Stimulated activated naive B cell treated with anti-CD40 and anti-IgM and Interleukin-4, amounts not matched to agents 10 μg/mL and 1 μg/mL and 100 μg/mL, for 72 hours (primary cell): ENCODE measurements at regions not wholly inside any gene's neighbourhood (a gene's known extent, or its start where the extent isn't known, plus 50 kb on each side); places are given as distances from the start of the nearest gene placed in this dataset.
"Not testable (repeated sequence)": the region's sequence is repeated elsewhere in the genome, so short reads cannot be mapped to it uniquely, and the experiment has no call there.

ENCODE experiments used
- ATAC-seq, 2 donors: fragments of 150-1000 bp; cut with Tn5 transposase; replicated peaks; 2 replicates each; pipeline ENCODE4 v1.10.0; 2021; ENCODE audit warnings: moderate library complexity in 1 of 2
- DNase-seq: peaks from one replicate; pipeline ENCODE4 v3.0.0; 2021
- H3K27ac Mint-ChIP-seq: one replicate; pipeline ENCODE4 v1.8.0; 2022; ENCODE audit warnings: mild to moderate bottlenecking, mixed read lengths
- H3K27me3 Mint-ChIP-seq, 2 donors: one replicate each; pipeline ENCODE4 v1.8.0; 2022; ENCODE audit warnings: mixed read lengths in 2 of 2
- H3K36me3 Mint-ChIP-seq, 2 donors: one replicate each; pipeline ENCODE4 v1.8.0; 2022; ENCODE audit warnings: mixed read lengths in 2 of 2, mild to moderate bottlenecking in 1 of 2
- H3K4me1 Mint-ChIP-seq, 2 donors: one replicate each; pipeline ENCODE4 v1.8.0; 2022; ENCODE audit warnings: mixed read lengths in 2 of 2, mild to moderate bottlenecking in 1 of 2
- H3K4me3 Mint-ChIP-seq, 2 donors: one replicate each; pipeline ENCODE4 v1.8.0; 2022; ENCODE audit warnings: mild to moderate bottlenecking in 2 of 2, mixed read lengths in 2 of 2, moderate library complexity in 1 of 2
- H3K9me3 Mint-ChIP-seq, 2 donors: one replicate each; pipeline ENCODE4 v1.8.0; 2022; ENCODE audit warnings: mixed read lengths in 2 of 2, mild to moderate bottlenecking in 1 of 2

DNA sequence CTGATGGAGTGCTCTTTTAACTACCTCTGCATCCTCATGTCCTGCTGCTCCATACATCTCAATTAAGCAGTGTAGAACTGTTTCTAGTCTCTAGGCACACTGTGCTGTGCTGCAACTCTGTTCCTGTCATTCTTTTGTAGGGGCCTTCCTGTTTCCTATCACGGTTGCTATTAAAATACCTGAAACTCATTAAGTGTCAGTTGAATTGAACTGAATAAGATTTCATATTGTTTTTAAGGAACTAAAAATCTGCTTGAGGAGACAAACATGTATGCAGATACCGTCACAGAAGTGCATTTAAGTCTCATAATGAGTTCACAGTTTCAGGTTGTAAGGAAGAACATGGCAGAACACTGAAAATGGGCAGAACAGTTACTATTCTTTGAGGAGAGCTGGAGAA is 170.1 kb downstream of the LARP7 start:
- peak; percentile 19 to 50 for ATAC-seq

DNA sequence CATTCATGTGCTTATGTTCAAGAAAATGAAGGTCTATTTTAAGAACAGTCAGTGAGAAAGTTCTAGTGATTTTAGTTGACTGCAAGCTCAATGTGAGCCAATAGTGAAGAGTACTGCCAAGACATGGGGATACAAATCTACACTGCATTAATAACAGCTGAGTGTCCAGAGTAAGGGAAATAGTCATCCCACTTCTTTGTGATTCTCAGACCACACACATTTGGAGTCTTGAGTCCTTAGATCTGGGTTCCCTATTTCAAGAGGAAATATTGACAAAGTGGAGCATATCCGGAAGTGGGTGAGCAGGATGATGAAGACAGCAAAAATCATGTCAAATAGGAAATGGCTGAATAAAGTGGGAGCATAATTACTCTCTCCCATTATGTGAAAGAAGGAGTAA is 171.1 kb downstream of the LARP7 start:
- ATAC-seq (no peak), DNase-seq (no peak)
- no peaks in the 10 kb centered on the region for H3K4me1 Mint-ChIP-seq
- no peaks in the 10 kb centered on the region for H3K9me3 Mint-ChIP-seq
- peaks cover 0 to 8% of the 10 kb centered on the region in 2 donors for H3K27me3 Mint-ChIP-seq
- no peak overlapping the region for H3K27ac Mint-ChIP-seq
- no peaks in the 10 kb centered on the region for H3K36me3 Mint-ChIP-seq
- H3K4me3 Mint-ChIP-seq: no peak overlapping the region

More for the DNA sequence above, 170.1 kb downstream of the LARP7 start:
- DNase-seq: no peak
- Mint-ChIP-seq H3K27ac (no peak overlapping the region), H3K4me3 (no peak overlapping the region), H3K4me1 (no peaks in the 10 kb centered on the region), H3K27me3 (peaks cover under 1 to 8% of the 10 kb centered on the region in 2 donors), H3K36me3 (no peaks in the 10 kb centered on the region), H3K9me3 (no peaks in the 10 kb centered on the region)

- H3K27me3 Mint-ChIP-seq: peaks cover 9 to 12% of the 10 kb centered on the region in 2 donors
- H3K9me3 Mint-ChIP-seq: no peaks in the 10 kb centered on the region
- ATAC-seq (peak; percentile 50 to 58), DNase-seq (peak; percentile 1)
- peaks cover 8 to 12% of the 10 kb centered on the region in 2 donors for H3K4me1 Mint-ChIP-seq
- H3K4me3 Mint-ChIP-seq: no peak overlapping the region
- H3K36me3 Mint-ChIP-seq: no peaks in the 10 kb centered on the region
- H3K27ac Mint-ChIP-seq: no peak overlapping the region
Observed at GRCh38 chr4:112813790-112814189, 176.8 kb downstream of the LARP7 start.

DNA sequence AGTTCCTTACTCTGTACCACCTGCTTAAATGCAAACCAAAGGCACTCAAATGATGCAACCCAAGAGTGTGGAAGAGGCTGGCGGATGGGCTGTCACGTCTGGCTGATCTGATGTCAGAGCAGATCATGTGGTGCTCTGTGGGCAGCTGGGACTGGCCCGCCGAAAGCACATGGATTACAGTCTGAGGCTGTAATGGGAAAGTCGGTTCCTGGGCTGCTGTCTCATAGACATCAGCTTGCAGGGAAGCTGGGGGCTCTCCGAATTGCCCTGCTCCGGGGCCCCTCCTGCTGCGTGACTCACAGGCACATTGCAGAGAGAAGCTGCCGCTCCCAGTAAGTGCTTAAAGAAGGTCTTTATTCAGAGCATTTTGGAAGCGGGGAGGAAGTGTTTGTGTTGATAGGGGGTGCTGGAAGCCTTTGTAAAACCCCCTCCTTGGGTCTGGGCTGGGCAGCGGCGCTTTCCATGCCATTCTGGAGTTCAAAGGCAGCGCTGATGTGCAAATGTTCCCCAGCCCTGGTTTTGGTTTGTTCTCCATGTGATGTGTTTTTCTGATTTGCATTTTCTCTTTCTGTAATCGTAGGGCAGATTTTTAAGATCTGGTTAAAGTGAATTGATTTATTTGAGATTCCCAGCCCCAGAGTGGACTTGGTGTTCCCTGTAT is 181.1 kb downstream of the LARP7 start:
- Mint-ChIP-seq H3K4me3 (peak overlapping the region; percentile 86), H3K4me1 (peaks cover 8 to 16% of the 10 kb centered on the region in 2 donors), H3K27ac (peak overlapping the region; percentile 87), H3K36me3 (no peaks in the 10 kb centered on the region), H3K9me3 (no peaks in the 10 kb centered on the region), H3K27me3 (peaks cover 19 to 25% of the 10 kb centered on the region in 2 donors)
- peak; percentile 43 for DNase-seq
- ATAC-seq: peak; percentile 93 to 95

GRCh38 chr4:112818594-112818965 is 181.6 kb downstream of the LARP7 start:
- peak overlapping the region; percentile 86 for H3K4me3 Mint-ChIP-seq
- no peak for DNase-seq
- peak; percentile 24 to 33 for ATAC-seq
- no peaks in the 10 kb centered on the region for H3K36me3 Mint-ChIP-seq
- H3K27ac Mint-ChIP-seq: peak overlapping the region; percentile 87
- peaks cover 19 to 25% of the 10 kb centered on the region in 2 donors for H3K27me3 Mint-ChIP-seq
- H3K9me3 Mint-ChIP-seq: no peaks in the 10 kb centered on the region
- peaks cover 8 to 16% of the 10 kb centered on the region in 2 donors for H3K4me1 Mint-ChIP-seq

DNA sequence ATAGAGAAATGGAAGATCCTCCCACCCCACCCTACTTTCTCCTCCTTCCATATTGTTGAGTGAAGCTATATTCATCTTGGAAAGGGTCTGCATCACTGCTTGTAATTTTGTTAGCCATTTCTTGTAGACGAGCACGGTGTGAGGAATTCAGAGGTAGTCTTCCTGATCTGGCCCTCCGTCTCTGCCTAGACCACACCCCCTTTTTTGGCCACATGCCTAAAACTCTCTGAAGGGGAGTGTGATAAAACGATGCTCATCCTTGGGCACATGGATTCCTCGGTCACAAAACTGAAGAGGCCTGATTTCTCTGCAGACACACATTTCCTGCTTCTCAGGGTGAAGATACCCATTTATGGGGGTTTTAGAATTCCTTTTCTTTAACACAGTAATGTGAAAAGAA is 182.8 kb downstream of the LARP7 start:
- ATAC-seq: no peak
- Mint-ChIP-seq H3K27me3 (peaks cover 19 to 25% of the 10 kb centered on the region in 2 donors), H3K4me1 (peaks cover 8 to 16% of the 10 kb centered on the region in 2 donors), H3K4me3 (no peak overlapping the region), H3K36me3 (no peaks in the 10 kb centered on the region), H3K9me3 (no peaks in the 10 kb centered on the region), H3K27ac (no peak overlapping the region)
- no peak for DNase-seq

GRCh38 chr4:112823156-112823555 is 186.2 kb downstream of the LARP7 start:
- Mint-ChIP-seq H3K4me1 (peaks cover 4 to 10% of the 10 kb centered on the region in 2 donors), H3K9me3 (no peaks in the 10 kb centered on the region), H3K4me3 (no peak overlapping the region), H3K27me3 (peaks cover 14 to 19% of the 10 kb centered on the region in 2 donors), H3K27ac (no peak overlapping the region), H3K36me3 (no peaks in the 10 kb centered on the region)
- DNase-seq (no peak), ATAC-seq (no peak)

DNA sequence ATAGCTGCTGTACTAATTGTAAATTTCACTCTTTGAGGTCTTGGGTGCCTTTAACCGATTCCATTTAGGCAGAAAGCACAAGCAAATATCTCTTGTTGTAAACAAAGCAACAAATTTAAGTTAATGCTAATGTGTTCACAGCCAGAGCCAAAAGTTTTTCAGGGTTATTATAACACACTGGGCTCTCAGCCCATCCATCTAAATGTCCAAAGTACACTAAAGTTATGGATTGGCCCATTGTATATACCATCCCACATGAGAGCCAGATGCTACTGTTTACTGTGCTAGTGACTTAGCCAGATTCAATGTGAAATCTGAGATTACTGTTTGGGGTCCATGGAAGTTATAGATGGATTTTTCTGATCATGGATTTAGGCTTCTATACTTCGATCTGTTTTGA is 186.7 kb downstream of the LARP7 start:
- no peaks in the 10 kb centered on the region for H3K36me3 Mint-ChIP-seq
- H3K27ac Mint-ChIP-seq: no peak overlapping the region
- H3K27me3 Mint-ChIP-seq: peaks cover 10 to 15% of the 10 kb centered on the region in 2 donors
- peaks cover 0 to 5% of the 10 kb centered on the region in 2 donors for H3K4me1 Mint-ChIP-seq
- no peaks in the 10 kb centered on the region for H3K9me3 Mint-ChIP-seq
- ATAC-seq: no peak
- DNase-seq: no peak
- H3K4me3 Mint-ChIP-seq: no peak overlapping the region

GRCh38 chr4:112830753-112831386 is 193.9 kb downstream of the LARP7 start:
- Mint-ChIP-seq H3K27me3 (no peaks in the 10 kb centered on the region), H3K4me1 (no peaks in the 10 kb centered on the region), H3K4me3 (no peak overlapping the region), H3K27ac (no peak overlapping the region), H3K9me3 (peaks cover 3 to 5% of the 10 kb centered on the region in 2 donors), H3K36me3 (no peaks in the 10 kb centered on the region)
- DNase-seq (no peak), ATAC-seq (no peak)

DNA sequence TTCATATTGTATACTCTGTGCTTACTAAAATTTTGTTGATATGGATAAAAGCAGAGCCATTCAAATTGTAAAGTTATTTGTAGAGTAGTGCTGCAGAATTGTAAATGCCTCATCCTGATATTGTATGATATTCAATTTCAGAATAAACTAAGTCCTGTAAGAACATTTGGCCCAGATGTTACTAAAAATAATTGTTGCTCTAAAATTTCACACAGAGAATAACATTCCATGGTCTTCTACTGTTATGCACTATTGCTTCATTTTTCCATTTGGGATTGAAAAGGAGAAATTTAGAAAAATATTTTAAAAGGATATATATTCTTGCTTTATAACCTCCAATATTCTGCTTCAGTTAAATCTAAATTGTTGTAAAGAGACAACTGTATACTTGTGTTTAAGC is 195.6 kb downstream of the LARP7 start:
- Mint-ChIP-seq H3K4me1 (no peaks in the 10 kb centered on the region), H3K9me3 (peaks cover 3 to 10% of the 10 kb centered on the region in 2 donors), H3K36me3 (peaks cover 0 to 2% of the 10 kb centered on the region in 2 donors), H3K27ac (no peak overlapping the region), H3K27me3 (peaks cover 0 to 6% of the 10 kb centered on the region in 2 donors), H3K4me3 (no peak overlapping the region)
- ATAC-seq (no peak), DNase-seq (no peak)

GRCh38 chr4:112836895-112837294 is 200.0 kb downstream of the LARP7 start:
- Mint-ChIP-seq H3K36me3 (peaks cover 0 to 2% of the 10 kb centered on the region in 2 donors), H3K27me3 (peaks cover 0 to 6% of the 10 kb centered on the region in 2 donors), H3K9me3 (peaks cover 8 to 9% of the 10 kb centered on the region in 2 donors), H3K27ac (no peak overlapping the region), H3K4me1 (no peaks in the 10 kb centered on the region), H3K4me3 (no peak overlapping the region)
- DNase-seq (no peak), ATAC-seq (no peak)

- ATAC-seq, H3K9me3 Mint-ChIP-seq, H3K4me3 Mint-ChIP-seq, H3K27me3 Mint-ChIP-seq, DNase-seq, H3K4me1 Mint-ChIP-seq, H3K27ac Mint-ChIP-seq, H3K36me3 Mint-ChIP-seq: not testable (repeated sequence)
Observed at GRCh38 chr4:112838015-112838414, 201.1 kb downstream of the LARP7 start.

- H3K27ac Mint-ChIP-seq: no peak overlapping the region
- ATAC-seq (no peak), DNase-seq (no peak)
- peaks cover 8 to 9% of the 10 kb centered on the region in 2 donors for H3K9me3 Mint-ChIP-seq
- H3K27me3 Mint-ChIP-seq: peaks cover 0 to 6% of the 10 kb centered on the region in 2 donors
- H3K36me3 Mint-ChIP-seq: peaks cover 0 to 2% of the 10 kb centered on the region in 2 donors
- H3K4me3 Mint-ChIP-seq: no peak overlapping the region
- H3K4me1 Mint-ChIP-seq: no peaks in the 10 kb centered on the region
Observed at GRCh38 chr4:112840061-112840460, 203.1 kb downstream of the LARP7 start.

GRCh38 chr4:112840619-112841018 is 203.7 kb downstream of the LARP7 start:
- Mint-ChIP-seq H3K9me3 (peaks cover 8 to 9% of the 10 kb centered on the region in 2 donors), H3K4me3 (no peak overlapping the region), H3K36me3 (peaks cover 0 to 2% of the 10 kb centered on the region in 2 donors), H3K27me3 (peaks cover 0 to 6% of the 10 kb centered on the region in 2 donors), H3K4me1 (no peaks in the 10 kb centered on the region), H3K27ac (no peak overlapping the region)
- DNase-seq (no peak), ATAC-seq (no peak)

GRCh38 chr4:112842513-112842912 is 205.6 kb downstream of the LARP7 start:
- DNase-seq (no peak), ATAC-seq (no peak)
- Mint-ChIP-seq H3K27me3 (peaks cover 0 to 6% of the 10 kb centered on the region in 2 donors), H3K9me3 (peaks cover 8% of the 10 kb centered on the region in 2 donors), H3K4me3 (no peak overlapping the region), H3K27ac (no peak overlapping the region), H3K4me1 (no peaks in the 10 kb centered on the region), H3K36me3 (no peaks in the 10 kb centered on the region)
